ENCODE measurements at regions not wholly inside any gene's neighbourhood (a gene's known extent, or its start where the extent isn't known, plus 50 kb on each side); places are given as distances from the start of the nearest gene placed in this dataset.

DNA sequence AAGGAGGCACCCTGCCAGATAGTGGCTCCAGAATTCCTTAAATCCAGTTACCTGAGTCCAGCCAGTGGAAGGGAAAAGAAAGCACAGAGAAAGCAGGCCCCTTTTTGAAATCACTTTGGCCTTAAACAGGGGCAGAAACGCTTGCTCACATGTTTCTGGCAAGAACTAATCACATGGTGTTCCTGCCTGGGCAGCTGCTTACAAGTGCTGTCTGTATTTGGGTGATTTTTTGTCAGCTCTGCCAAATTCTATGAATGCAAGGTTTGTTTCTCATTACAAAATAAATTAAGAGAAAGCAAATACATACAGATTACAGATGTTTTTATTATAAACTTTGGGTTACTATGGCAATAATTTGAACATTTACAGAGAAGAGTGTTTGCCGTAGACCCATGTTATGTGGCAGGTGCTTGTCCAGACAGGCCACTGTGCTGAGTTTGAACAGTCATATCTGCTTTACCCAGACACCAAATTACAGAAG is 1237.8 kb downstream of the SLITRK5 start:
- Histone ChIP-seq H3K36me3 (no peaks in the 10 kb centered on the region), H3K27me3 (no peaks in the 10 kb centered on the region), H3K4me1 (no peaks in the 10 kb centered on the region), H3K27ac (no peak overlapping the region), H3K9me3 (no peaks in the 10 kb centered on the region), H3K4me3 (no peak overlapping the region)
- WGBS, 2 donors (ENCODE audit: low coverage in 1 of 2) = 19 to 36% methylated on average over 2 of the region's 2 CpGs
- DNase-seq = no peak
- intact Hi-C loops (cut with DNase I; ENCODE audit: low total_unique reads) = no loop called here
- in situ Hi-C loops (cut with MboI; ENCODE audit: low pct_ligation_motif_present in 1 of 4, low pct_unique_long_range_greater_than_20kb in 1 of 4, low sequenced_read_pairs in 3 of 4) = no loop called here
- TF ChIP-seq EP300 (IDR thresholded peaks at IDR 0.05; ENCODE audit: low read depth) (no peak), POLR2A (IDR thresholded peaks at IDR 0.05) (no peak), POLR2AphosphoS5 (IDR thresholded peaks at IDR 0.05) (no peak)
- TF ChIP-seq, protein P1, sequence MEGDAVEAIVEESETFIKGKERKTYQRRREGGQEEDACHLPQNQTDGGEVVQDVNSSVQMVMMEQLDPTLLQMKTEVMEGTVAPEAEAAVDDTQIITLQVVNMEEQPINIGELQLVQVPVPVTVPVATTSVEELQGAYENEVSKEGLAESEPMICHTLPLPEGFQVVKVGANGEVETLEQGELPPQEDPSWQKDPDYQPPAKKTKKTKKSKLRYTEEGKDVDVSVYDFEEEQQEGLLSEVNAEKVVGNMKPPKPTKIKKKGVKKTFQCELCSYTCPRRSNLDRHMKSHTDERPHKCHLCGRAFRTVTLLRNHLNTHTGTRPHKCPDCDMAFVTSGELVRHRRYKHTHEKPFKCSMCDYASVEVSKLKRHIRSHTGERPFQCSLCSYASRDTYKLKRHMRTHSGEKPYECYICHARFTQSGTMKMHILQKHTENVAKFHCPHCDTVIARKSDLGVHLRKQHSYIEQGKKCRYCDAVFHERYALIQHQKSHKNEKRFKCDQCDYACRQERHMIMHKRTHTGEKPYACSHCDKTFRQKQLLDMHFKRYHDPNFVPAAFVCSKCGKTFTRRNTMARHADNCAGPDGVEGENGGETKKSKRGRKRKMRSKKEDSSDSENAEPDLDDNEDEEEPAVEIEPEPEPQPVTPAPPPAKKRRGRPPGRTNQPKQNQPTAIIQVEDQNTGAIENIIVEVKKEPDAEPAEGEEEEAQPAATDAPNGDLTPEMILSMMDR (IDR thresholded peaks at IDR 0.05) = no peak

DNA sequence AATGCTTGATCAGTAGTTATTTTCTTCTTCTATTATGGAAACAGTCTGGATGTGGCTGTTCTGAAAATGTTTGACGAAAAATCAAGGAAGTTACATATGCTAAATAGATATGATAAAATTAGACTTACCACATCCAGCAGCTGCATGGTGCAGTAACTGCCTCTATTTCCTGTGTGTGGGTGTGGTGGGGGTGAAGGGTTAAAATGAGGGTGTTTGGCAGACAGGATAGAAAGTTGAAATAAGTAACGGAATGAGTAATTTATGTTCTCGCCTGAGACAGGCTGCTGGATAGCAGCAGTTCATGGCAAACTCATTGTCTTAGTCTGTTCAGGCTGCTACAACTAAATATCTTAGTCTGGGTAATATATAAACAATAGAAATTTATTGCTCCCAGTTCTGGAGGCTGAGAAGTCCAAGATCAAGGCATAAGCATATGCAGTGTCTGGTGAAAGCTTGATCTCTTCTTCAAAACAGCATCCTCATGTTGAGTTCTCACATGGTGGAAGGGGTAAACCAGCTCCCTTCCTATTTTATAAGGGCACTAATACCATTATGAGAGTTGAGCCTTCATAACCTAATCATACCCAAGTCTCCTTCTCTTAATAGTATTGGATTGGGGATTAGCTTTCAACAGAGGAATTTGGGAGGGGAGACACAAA is 1248.9 kb downstream of the SLITRK5 start:
- DNase-seq = no peak
- no peaks in the 10 kb centered on the region for H3K9me3 ChIP-seq
- no peaks in the 10 kb centered on the region for H3K4me1 ChIP-seq
- intact Hi-C loops (cut with DNase I; ENCODE audit: low total_unique reads) = no loop called here
- H3K4me3 ChIP-seq = no peak overlapping the region
- 39 to 56% methylated on average over 3 of the region's 3 CpGs for WGBS, 2 donors (ENCODE audit: low coverage in 1 of 2)
- no peaks in the 10 kb centered on the region for H3K36me3 ChIP-seq
- in situ Hi-C loops (cut with MboI; ENCODE audit: low pct_ligation_motif_present in 1 of 4, low pct_unique_long_range_greater_than_20kb in 1 of 4, low sequenced_read_pairs in 3 of 4) = no loop called here
- no peak for TF ChIP-seq EP300 (IDR thresholded peaks at IDR 0.05; ENCODE audit: low read depth)
- no peak for TF ChIP-seq POLR2AphosphoS5 (IDR thresholded peaks at IDR 0.05)
- TF ChIP-seq POLR2A (IDR thresholded peaks at IDR 0.05) = no peak
- TF ChIP-seq, protein P1 (IDR thresholded peaks at IDR 0.05) = no peak
- no peaks in the 10 kb centered on the region for H3K27me3 ChIP-seq
- H3K27ac ChIP-seq = no peak overlapping the region

DNA sequence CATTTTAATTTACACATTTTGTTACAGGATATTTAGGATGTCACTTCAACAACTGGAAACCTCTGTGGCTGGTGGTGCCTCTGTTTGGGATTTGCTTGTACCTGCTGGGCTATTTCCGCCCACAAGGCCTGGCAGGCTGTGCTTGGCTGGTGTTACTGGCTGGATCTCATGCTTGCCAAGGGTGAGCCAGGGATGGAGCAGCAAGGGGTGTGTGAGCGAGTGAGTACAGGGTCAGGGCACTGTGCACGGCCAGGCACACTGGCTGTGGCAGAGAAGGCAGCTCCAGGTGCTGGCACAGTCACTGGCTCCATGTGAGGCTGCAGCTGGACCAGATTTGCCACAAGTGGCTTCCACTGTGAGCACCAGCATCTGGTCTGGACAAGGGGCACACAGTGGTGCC is 1254.8 kb downstream of the SLITRK5 start:
- no peaks in the 10 kb centered on the region for H3K36me3 ChIP-seq
- H3K4me1 ChIP-seq = no peaks in the 10 kb centered on the region
- H3K27ac ChIP-seq = no peak overlapping the region
- DNase-seq = no peak
- intact Hi-C loops (cut with DNase I; ENCODE audit: low total_unique reads) (no loop called here), in situ Hi-C loops (cut with MboI; ENCODE audit: low pct_ligation_motif_present in 1 of 4, low pct_unique_long_range_greater_than_20kb in 1 of 4, low sequenced_read_pairs in 3 of 4) (no loop called here)
- 77 to 80% methylated on average over 1 to 3 of the region's 3 CpGs for WGBS, 2 donors (ENCODE audit: low coverage in 1 of 2)
- no peaks in the 10 kb centered on the region for H3K27me3 ChIP-seq
- no peak overlapping the region for H3K4me3 ChIP-seq
- H3K9me3 ChIP-seq = no peaks in the 10 kb centered on the region
- TF ChIP-seq EP300 (IDR thresholded peaks at IDR 0.05; ENCODE audit: low read depth) (no peak), POLR2A (IDR thresholded peaks at IDR 0.05) (no peak), POLR2AphosphoS5 (IDR thresholded peaks at IDR 0.05) (no peak)
- TF ChIP-seq, protein P1 (IDR thresholded peaks at IDR 0.05) = no peak

DNA sequence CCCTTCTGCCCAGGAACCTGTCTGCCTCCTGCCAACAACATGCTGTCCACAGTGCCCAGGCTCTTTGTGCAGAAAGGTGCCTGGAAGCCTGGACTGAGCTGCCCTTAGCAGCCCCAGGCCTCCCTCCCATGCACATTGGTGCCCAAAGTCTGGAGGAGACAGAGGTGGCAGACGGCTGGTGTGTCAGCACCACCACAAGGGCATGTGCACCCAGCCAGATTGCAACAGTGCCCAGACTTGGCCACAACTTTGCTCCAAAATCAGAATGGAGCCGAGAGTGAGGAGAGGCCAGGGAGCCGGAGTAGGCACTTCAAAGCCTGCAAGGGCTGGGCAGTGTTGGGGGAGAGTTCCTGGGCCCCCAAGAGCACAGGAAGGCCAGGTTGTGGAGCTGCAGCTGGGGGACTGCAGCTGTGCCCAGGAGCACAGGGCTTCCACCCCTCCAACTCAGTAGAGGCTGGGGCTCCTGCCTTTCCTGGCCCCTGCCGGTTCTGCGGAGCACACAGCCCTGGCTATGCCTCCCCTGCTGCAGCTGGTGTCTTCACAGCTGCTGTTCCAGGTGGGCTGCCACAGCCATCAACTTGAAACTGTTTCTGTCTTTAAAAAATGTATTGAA is 1255.8 kb downstream of the SLITRK5 start:
- H3K9me3 ChIP-seq = no peaks in the 10 kb centered on the region
- H3K4me3 ChIP-seq = no peak overlapping the region
- in situ Hi-C loops (cut with MboI; ENCODE audit: low pct_ligation_motif_present in 1 of 4, low pct_unique_long_range_greater_than_20kb in 1 of 4, low sequenced_read_pairs in 3 of 4) = no loop called here
- 83% methylated on average over 5 of the region's 5 CpGs; no CpG with 5 or more reads in 1 of the 2 donors for WGBS, 2 donors (ENCODE audit: low coverage in 1 of 2)
- no peaks in the 10 kb centered on the region for H3K4me1 ChIP-seq
- no peak for DNase-seq
- intact Hi-C loops (cut with DNase I; ENCODE audit: low total_unique reads) = no loop called here
- no peak overlapping the region for H3K27ac ChIP-seq
- H3K36me3 ChIP-seq = no peaks in the 10 kb centered on the region
- no peaks in the 10 kb centered on the region for H3K27me3 ChIP-seq
- TF ChIP-seq POLR2A (IDR thresholded peaks at IDR 0.05) = no peak
